ENCODE measurements at regions not wholly inside any gene's neighbourhood (a gene's known extent, or its start where the extent isn't known, plus 50 kb on each side); places are given as distances from the start of the nearest gene placed in this dataset.

GRCh38 chr12:23262670-23263069 is 637.7 kb downstream of the ETNK1 start:
- TF ChIP-seq CTCF (IDR thresholded peaks at IDR 0.05; ENCODE audit: low read depth, low read length, poor library complexity, severe bottlenecking) (no peak), EZH2phosphoT487 (IDR thresholded peaks at IDR 0.05; ENCODE audit: borderline replicate concordance, low read length) (no peak)
